ENCODE measurements at regions not wholly inside any gene's neighbourhood (a gene's known extent, or its start where the extent isn't known, plus 50 kb on each side); places are given as distances from the start of the nearest gene placed in this dataset.

- Mint-ChIP-seq H3K4me3 (no peak overlapping the region), H3K9me3 (peaks cover 36% of the 10 kb centered on the region), H3K4me1 (no peaks in the 10 kb centered on the region), H3K27me3 (peaks cover 10% of the 10 kb centered on the region), H3K36me3 (ENCODE audit: low read depth) (peaks cover 6% of the 10 kb centered on the region), H3K27ac (no peak overlapping the region)
- CTCF ChIA-PET: interaction anchor here (0.8 to 1.2 kb wide), 2 partner anchors 11 to 12 kb away, joined by 3 to 4 read pairs; no protein-coding TSS in a partner anchor
- POLR2A ChIA-PET: no interaction called here
- DNase-seq: no peak
These were observed 66.6 kb downstream of the NEURL3 start for GRCh38 chr2:96438589-96438988.

GRCh38 chr2:96437512-96437911, 67.6 kb downstream of the NEURL3 start:
- CTCF ChIA-PET: no interaction called here
- POLR2A ChIA-PET: no interaction called here
- Mint-ChIP-seq H3K4me3 (no peak overlapping the region), H3K27ac (no peak overlapping the region), H3K27me3 (peaks cover 5% of the 10 kb centered on the region), H3K4me1 (no peaks in the 10 kb centered on the region), H3K9me3 (peaks cover 36% of the 10 kb centered on the region), H3K36me3 (ENCODE audit: low read depth) (peaks cover 6% of the 10 kb centered on the region)
- DNase-seq: no peak

- Mint-ChIP-seq H3K27me3 (peaks cover 5% of the 10 kb centered on the region), H3K4me1 (no peaks in the 10 kb centered on the region), H3K9me3 (peaks cover 38% of the 10 kb centered on the region), H3K4me3 (no peak overlapping the region), H3K36me3 (ENCODE audit: low read depth) (peaks cover 6% of the 10 kb centered on the region), H3K27ac (no peak overlapping the region)
- no peak for DNase-seq
- CTCF ChIA-PET: interaction anchor here (0.9 to 1.3 kb wide), 3 partner anchors 13 to 30 kb away, joined by 3 read pairs; no protein-coding TSS in a partner anchor
- POLR2A ChIA-PET: no interaction called here
These were observed 68.2 kb downstream of the NEURL3 start for GRCh38 chr2:96436961-96437360.

- ChIA-PET POLR2A (no interaction called here), CTCF (interaction anchor here (0.7 to 1.3 kb wide), 4 partner anchors 13 to 29 kb away, joined by 3 read pairs; no protein-coding TSS in a partner anchor)
- DNase-seq: no peak
- peaks cover 6% of the 10 kb centered on the region for H3K36me3 Mint-ChIP-seq (ENCODE audit: low read depth)
- peaks cover 5% of the 10 kb centered on the region for H3K27me3 Mint-ChIP-seq
- H3K4me1 Mint-ChIP-seq: no peaks in the 10 kb centered on the region
- H3K4me3 Mint-ChIP-seq: no peak overlapping the region
- H3K9me3 Mint-ChIP-seq: peaks cover 39% of the 10 kb centered on the region
- H3K27ac Mint-ChIP-seq: no peak overlapping the region
These were observed 68.7 kb downstream of the NEURL3 start for GRCh38 chr2:96436416-96436815.

- ChIA-PET POLR2A (no interaction called here), CTCF (interaction anchor here (0.8 to 3.1 kb wide), 5 partner anchors 19 to 168 kb away, joined by 3 to 11 read pairs (median 3); no protein-coding TSS in a partner anchor)
- H3K4me3 Mint-ChIP-seq: no peak overlapping the region
- H3K27ac Mint-ChIP-seq: no peak overlapping the region
- peaks cover 4% of the 10 kb centered on the region for H3K36me3 Mint-ChIP-seq (ENCODE audit: low read depth)
- H3K27me3 Mint-ChIP-seq: peaks cover 5% of the 10 kb centered on the region
- H3K9me3 Mint-ChIP-seq: peaks cover 15% of the 10 kb centered on the region
- peaks cover 6% of the 10 kb centered on the region for H3K4me1 Mint-ChIP-seq
- DNase-seq: no peak
These were observed 73.8 kb downstream of the NEURL3 start for GRCh38 chr2:96431319-96431718.

- ChIA-PET POLR2A (no interaction called here), CTCF (interaction anchor here (0.8 to 3.1 kb wide), 5 partner anchors 20 to 167 kb away, joined by 3 to 11 read pairs (median 3); no protein-coding TSS in a partner anchor)
- Mint-ChIP-seq H3K4me3 (no peak overlapping the region), H3K27me3 (peaks cover 9% of the 10 kb centered on the region), H3K4me1 (peaks cover 6% of the 10 kb centered on the region), H3K9me3 (peaks cover 15% of the 10 kb centered on the region), H3K27ac (no peak overlapping the region), H3K36me3 (ENCODE audit: low read depth) (peaks cover 4% of the 10 kb centered on the region)
- no peak for DNase-seq
These were observed 74.7 kb downstream of the NEURL3 start for GRCh38 chr2:96430394-96430988.

- CTCF ChIA-PET: interaction anchor here (0.6 to 1.4 kb wide), 4 partner anchors 11 to 21 kb away, joined by 3 to 8 read pairs (median 4); no protein-coding TSS in a partner anchor
- Mint-ChIP-seq H3K4me3 (no peak overlapping the region), H3K27ac (no peak overlapping the region), H3K36me3 (ENCODE audit: low read depth) (peaks cover 1% of the 10 kb centered on the region), H3K4me1 (peaks cover 6% of the 10 kb centered on the region), H3K27me3 (peaks cover 9% of the 10 kb centered on the region), H3K9me3 (peaks cover 11% of the 10 kb centered on the region)
- DNase-seq: no peak
- POLR2A ChIA-PET: interaction anchor here (0.6 kb wide), 1 partner anchor 17 kb away, joined by 4 read pairs; no protein-coding TSS in a partner anchor
These were observed 77.2 kb downstream of the NEURL3 start for GRCh38 chr2:96427917-96428316.

- no peak for DNase-seq
- POLR2A ChIA-PET: no interaction called here
- Mint-ChIP-seq H3K27ac (no peak overlapping the region), H3K4me3 (no peak overlapping the region), H3K36me3 (ENCODE audit: low read depth) (peaks cover 1% of the 10 kb centered on the region), H3K27me3 (peaks cover 9% of the 10 kb centered on the region), H3K9me3 (peaks cover 11% of the 10 kb centered on the region), H3K4me1 (peaks cover 6% of the 10 kb centered on the region)
- CTCF ChIA-PET: interaction anchor here (1.1 to 1.4 kb wide), 4 partner anchors 12 to 20 kb away, joined by 3 to 8 read pairs (median 4); no protein-coding TSS in a partner anchor
These were observed 78.0 kb downstream of the NEURL3 start for GRCh38 chr2:96427169-96427568.

GRCh38 chr2:96423828-96424227, 81.3 kb downstream of the NEURL3 start:
- peaks cover 14% of the 10 kb centered on the region for H3K9me3 Mint-ChIP-seq
- no peak overlapping the region for H3K27ac Mint-ChIP-seq
- CTCF ChIA-PET: interaction anchor here (0.7 to 1.5 kb wide), 4 partner anchors 9 to 183 kb away, joined by 3 read pairs; no protein-coding TSS in a partner anchor
- peaks cover 1% of the 10 kb centered on the region for H3K36me3 Mint-ChIP-seq (ENCODE audit: low read depth)
- peaks cover 6% of the 10 kb centered on the region for H3K4me1 Mint-ChIP-seq
- no peak for DNase-seq
- H3K4me3 Mint-ChIP-seq: no peak overlapping the region
- H3K27me3 Mint-ChIP-seq: peaks cover 25% of the 10 kb centered on the region
- POLR2A ChIA-PET: no interaction called here
